H1 (cell line): ENCODE measurements at regions not wholly inside any gene's neighbourhood (a gene's known extent, or its start where the extent isn't known, plus 50 kb on each side); places are given as distances from the start of the nearest gene placed in this dataset. TPM values are rescaled to one million over a fixed set of nuclear protein-coding genes. Genes with fewer than 3 reads are reported as not detected.

Experiments used
- BCL11A ChIP-seq, 2 experiments: IDR thresholded peaks; one replicate each; pipeline ENCODE4 v1.6.1; 2011; ENCODE audit warnings: low read depth in 2 of 2, low read length in 2 of 2, mild to moderate bottlenecking in 2 of 2
- CBX5 ChIP-seq: fragments of 300-800, 300-1000 bp; sonication (generic); IDR thresholded peaks from 2 replicates; pipeline ENCODE4 v1.7.1; 2016; ENCODE audit warnings: antibody characterized with exemption, low read length, low read depth
- PHF8 ChIP-seq: fragments of 200-600 bp; sonication (generic); conservative IDR thresholded peaks from 2 replicates; pipeline ENCODE4 v1.7.1; 2012; ENCODE audit warnings: low read depth, mild to moderate bottlenecking, inconsistent platforms, low read length, moderate library complexity
- TBP ChIP-seq: IDR thresholded peaks from 2 replicates; pipeline ENCODE4 v1.6.1; 2011; ENCODE audit warnings: low read depth, low read length, improper control_type of control experiment
- ZNF274 ChIP-seq: IDR thresholded peaks from 2 replicates; pipeline ENCODE4 v1.7.0; 2012; ENCODE audit warnings: low read length, borderline replicate concordance; ENCODE audit errors: extremely low read depth
- small RNA-seq: library from polyadenylated mRNA; stranded (forward); fragments of <200 nt; extraction: miRNeasy Mini kit (QIAGEN cat#:217004); gene quantifications from one replicate; pipeline ENCODE3, GENCODE V24; 2013; ENCODE audit not compliant: insufficient read depth

- TF ChIP-seq BCL11A (IDR thresholded peaks at IDR 0.05; ENCODE audit: low read depth in 2 of 2, low read length in 2 of 2) (no peak), TBP (no peak), ZNF274 (no peak), PHF8 (no peak), CBX5 (no peak)
These were observed 1632.0 kb downstream of the UQCRFS1 start (continued) for GRCh38 chr19:27580906-27581305.

Small RNA genes lying in the stretch of these regions (small RNA-seq; reads per million reads assigned to genes)
- gene AC006504.6 (not detected), gene RNA5SP470 (not detected)
